HCT116 (cell line): ENCODE measurements at regions not wholly inside any gene's neighbourhood (a gene's known extent, or its start where the extent isn't known, plus 50 kb on each side); places are given as distances from the start of the nearest gene placed in this dataset.

Source experiments
- ATAC-seq: fragments of 200-7000 bp; cut with Tn5 transposase; 2 replicates; pipeline ENCODE4 v1.9.1; 2020; ENCODE audit warnings: mild to moderate bottlenecking, moderate library complexity
- BruUV-seq: library from RNA; stranded (reverse); fragments of 400-500 nt; replicated peaks from 2 replicates; lab custom pipeline; 2021; lab: Mats Ljungman, UMichigan
- CTCF ChIA-PET: fragments of 300-600 bp; sonication (Branson Sonifier 250); formaldehyde crosslinking; loops from one replicate; lab custom pipeline; 2021; ENCODE audit warnings: antibody characterized with exemption; lab: Charles Lee
- POLR2A ChIA-PET: fragments of 300-600, 350-600 bp; sonication (Branson Sonifier 250); formaldehyde crosslinking; loops from one replicate; lab custom pipeline; 2021; ENCODE audit warnings: antibody characterized with exemption; lab: Charles Lee
- RAD21 ChIA-PET, 2 experiments: fragments of 300-600 bp; sonication (Branson Sonifier 250); formaldehyde crosslinking; loops; one replicate each; lab custom pipeline; 2023; ENCODE audit warnings: low total read pairs in 2 of 2; ENCODE audit not compliant: uncharacterized antibody in 2 of 2, unreplicated experiment in 2 of 2, low non-redundant PET in 1 of 2; lab: Charles Lee
- DNase-seq: peaks from one replicate; pipeline ENCODE4 v3.0.0-alpha.2; 2010; ENCODE audit warnings: low read depth, low spot score
- H2AFZ ChIP-seq: fragments of 200-600 bp; shearing (Covaris generic), sonication (generic); 2 replicates; pipeline ENCODE4 v1.6.1; 2017; ENCODE audit warnings: low read depth, mixed run types, mixed read lengths, antibody characterized with exemption, low read length; ENCODE audit not compliant: poor library complexity, severe bottlenecking
- H3K27ac ChIP-seq: 2 replicates; pipeline ENCODE4 v1.5.1; 2012; ENCODE audit warnings: low read depth, low read length
- H3K27me3 ChIP-seq: fragments of 200-600 bp; sonication (generic); 2 replicates; pipeline ENCODE4 v1.6.1; 2016; ENCODE audit warnings: mixed run types, low read length, mixed read lengths; ENCODE audit not compliant: insufficient read depth
- H3K36me3 ChIP-seq, 2 experiments: fragments of 200-500 bp in 1 of 2; fragments of 200-600 bp in 1 of 2; sonication (Bioruptor generic) in 1 of 2; sonication (generic) in 1 of 2; 2 replicates each; pipeline versions ENCODE4 v1.5.1 to v1.6.1; 2014 to 2016; ENCODE audit warnings: low read length in 2 of 2, inconsistent platforms in 1 of 2, mixed read lengths in 1 of 2, mixed run types in 1 of 2; ENCODE audit not compliant: insufficient read depth in 2 of 2, control insufficient read depth in 1 of 2
- H3K4me1 ChIP-seq, 2 experiments: fragments of 200-600 bp in 1 of 2; sonication (generic) in 1 of 2; 2 replicates each; pipeline versions ENCODE4 v1.5.1 to v1.6.1; 2012 to 2017; ENCODE audit warnings: low read length in 2 of 2, inconsistent platforms in 1 of 2, mild to moderate bottlenecking in 1 of 2, mixed read lengths in 1 of 2, mixed run types in 1 of 2, moderate library complexity in 1 of 2; ENCODE audit not compliant: insufficient read depth in 2 of 2, control insufficient read depth in 1 of 2
- H3K4me2 ChIP-seq: fragments of 200-600 bp; sonication (generic); 2 replicates; pipeline ENCODE4 v1.6.1; 2017; ENCODE audit warnings: mixed run types, low read length, mixed read lengths
- H3K4me3 ChIP-seq, 2 experiments: fragments of 200-600 bp in 1 of 2; sonication (generic) in 1 of 2; replicated peaks in 1 of 2; 2 replicates each; pipeline ENCODE4 v1.5.1; 2011 to 2016; ENCODE audit warnings: low read length in 2 of 2, control low read depth in 1 of 2, low read depth in 1 of 2, mild to moderate bottlenecking in 1 of 2, mixed read lengths in 1 of 2, mixed run types in 1 of 2
- H3K79me2 ChIP-seq: fragments of 200-600 bp; sonication (generic); 2 replicates; pipeline ENCODE4 v1.6.1; 2017; ENCODE audit warnings: mild to moderate bottlenecking, mixed run types, low read length, moderate library complexity, mixed read lengths; ENCODE audit not compliant: insufficient read depth
- H3K9ac ChIP-seq: fragments of 200-600 bp; sonication (generic); 2 replicates; pipeline ENCODE4 v1.6.1; 2016; ENCODE audit warnings: low read length, mixed read lengths
- H3K9me2 ChIP-seq: fragments of 200-600 bp; sonication (generic), shearing (Covaris generic); 2 replicates; pipeline ENCODE4 v1.6.1; 2017; ENCODE audit warnings: mixed run types, mild to moderate bottlenecking, moderate library complexity; ENCODE audit not compliant: insufficient read depth
- H3K9me3 ChIP-seq, 2 experiments: fragments of 200-500 bp in 1 of 2; fragments of 200-600 bp in 1 of 2; sonication (Bioruptor generic) in 1 of 2; sonication (generic) in 1 of 2; 2 replicates each; pipeline ENCODE4 v1.6.1; 2014 to 2017; ENCODE audit warnings: low read length in 2 of 2, mixed read lengths in 2 of 2, inconsistent platforms in 1 of 2, low read depth in 1 of 2, mild to moderate bottlenecking in 1 of 2, mixed run types in 1 of 2, moderate library complexity in 1 of 2; ENCODE audit not compliant: control insufficient read depth in 1 of 2, insufficient read depth in 1 of 2
- H4K20me1 ChIP-seq: fragments of 200-600 bp; sonication (generic), shearing (Covaris generic); 2 replicates; pipeline ENCODE4 v1.6.1; 2017; ENCODE audit warnings: mixed run types, mild to moderate bottlenecking, moderate library complexity; ENCODE audit not compliant: insufficient read depth
- ATF3 ChIP-seq: IDR thresholded peaks from 2 replicates; pipeline ENCODE4 v1.6.1; 2012
- CBX3 ChIP-seq: IDR thresholded peaks from 2 replicates; pipeline ENCODE4 v1.6.1; 2012; ENCODE audit warnings: low read depth
- ELF1 ChIP-seq: IDR thresholded peaks from 2 replicates; pipeline ENCODE4 v1.6.1; 2012; ENCODE audit warnings: low read depth, borderline replicate concordance
- EZH2 ChIP-seq: fragments of 200-600 bp; sonication (generic); IDR thresholded peaks from 2 replicates; pipeline ENCODE4 v1.6.1; 2017; ENCODE audit warnings: antibody characterized with exemption, mixed run types
- FOSL1 ChIP-seq: IDR thresholded peaks from 2 replicates; pipeline ENCODE4 v1.6.1; 2012; ENCODE audit warnings: low read depth
- JUND ChIP-seq: IDR thresholded peaks from 2 replicates; pipeline ENCODE4 v1.6.1; 2012
- POLR2A ChIP-seq: IDR thresholded peaks from 2 replicates; pipeline ENCODE4 v1.7.0; 2011; ENCODE audit warnings: borderline replicate concordance; ENCODE audit not compliant: insufficient read depth, insufficient read length; ENCODE audit errors: extremely low read depth
- POLR2AphosphoS5 ChIP-seq: IDR thresholded peaks from 2 replicates; pipeline ENCODE4 v1.6.1; 2011; ENCODE audit warnings: mild to moderate bottlenecking, low read depth, low read length, moderate library complexity
- REST ChIP-seq: IDR thresholded peaks from 2 replicates; pipeline ENCODE4 v1.6.1; 2012; ENCODE audit warnings: low read depth
- YY1 ChIP-seq: IDR thresholded peaks from 2 replicates; pipeline ENCODE4 v1.6.1; 2011; ENCODE audit warnings: low read length, low read depth, moderate library complexity, mild to moderate bottlenecking; ENCODE audit not compliant: insufficient replicate concordance; ENCODE audit errors: extremely low read depth
- ZNF274 ChIP-seq: fragments of 200-500 bp; sonication (Bioruptor generic); IDR thresholded peaks from 2 replicates; pipeline ENCODE4 v1.6.1; 2014; ENCODE audit warnings: mild to moderate bottlenecking, low read depth, low read length, inconsistent platforms
- intact Hi-C: fragments of 100-400 bp; cut with micrococcal nuclease; formaldehyde crosslinking; loops from 2 replicates; pipeline ENCODE4 v1.10.0; 2022

DNA sequence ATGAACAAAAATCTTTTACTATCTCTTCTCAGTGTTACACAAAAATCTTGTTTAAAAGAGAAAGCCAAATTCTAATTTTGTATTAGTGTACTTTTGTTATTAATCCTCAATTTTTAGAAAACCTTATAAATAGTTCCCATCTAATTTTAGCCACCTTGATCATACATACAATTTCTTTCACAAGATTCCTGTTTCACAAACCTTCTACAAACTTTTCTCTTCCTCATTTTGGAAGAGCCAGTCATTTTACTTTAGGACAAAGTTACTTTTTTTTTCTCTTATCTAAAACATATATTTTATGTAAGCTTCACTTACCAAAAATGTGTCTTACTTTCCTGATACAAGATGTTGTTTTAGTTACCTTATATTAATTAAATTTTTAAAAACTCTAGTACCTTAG is 161.3 kb downstream of the YIPF5 start:
- ChIA-PET POLR2A (no interaction called here), CTCF (no interaction called here), RAD21 (no interaction called here)
- H3K4me1 ChIP-seq = no peaks in the 10 kb centered on the region
- H4K20me1 ChIP-seq = no peaks in the 10 kb centered on the region
- H2AFZ ChIP-seq = no peak overlapping the region
- DNase-seq (no peak), ATAC-seq (no peak)
- peaks cover 0 to 5% of the 10 kb centered on the region in 2 experiments; a peak in 1 of 4 replicates for H3K9me3 ChIP-seq
- H3K79me2 ChIP-seq = no peaks in the 10 kb centered on the region
- no TSS peak for BruUV-seq
- no peak overlapping the region for H3K9ac ChIP-seq
- H3K4me3 ChIP-seq = no peak overlapping the region
- no peak overlapping the region for H3K27ac ChIP-seq
- H3K27me3 ChIP-seq = no peaks in the 10 kb centered on the region
- no peaks in the 10 kb centered on the region for H3K36me3 ChIP-seq
- no peak overlapping the region for H3K4me2 ChIP-seq
- no peak for TF ChIP-seq POLR2A
- no peak for TF ChIP-seq POLR2AphosphoS5
- TF ChIP-seq CBX3 = no peak
- no peak for TF ChIP-seq ATF3
- TF ChIP-seq YY1 = no peak
- TF ChIP-seq REST = no peak
- no peak for TF ChIP-seq EZH2
- TF ChIP-seq FOSL1 = no peak
- no peak for TF ChIP-seq ELF1
- TF ChIP-seq JUND = no peak
- TF ChIP-seq ZNF274 = no peak
- H3K9me2 ChIP-seq = no peaks in the 10 kb centered on the region
- intact Hi-C loops = no loop called here
